ENCODE measurements at regions not wholly inside any gene's neighbourhood (a gene's known extent, or its start where the extent isn't known, plus 50 kb on each side); places are given as distances from the start of the nearest gene placed in this dataset.

- TF ChIP-seq REST (IDR thresholded peaks at IDR 0.05; ENCODE audit: unreplicated experiment) (no peak), STAT1 (IDR thresholded peaks at IDR 0.05; ENCODE audit: unreplicated experiment) (no peak)
Observed at GRCh38 chr17:72068643-72069042, 52.2 kb upstream of the SOX9 start (continued).

- DNase-seq (ENCODE audit: low spot score) (no peak), ATAC-seq (no peak)
- Histone ChIP-seq H3K27ac (ENCODE audit: low read depth) (no peak overlapping the region), H3K36me3 (ENCODE audit: insufficient read depth) (no peaks in the 10 kb centered on the region), H3K79me2 (replicated peaks; ENCODE audit: insufficient read depth) (no peaks in the 10 kb centered on the region), H4K20me1 (replicated peaks; ENCODE audit: insufficient read depth) (no peaks in the 10 kb centered on the region), H3K4me2 (no peak overlapping the region), H3K4me1 (ENCODE audit: insufficient read depth) (no peaks in the 10 kb centered on the region), H3K4me3 (no peak overlapping the region), H3K27me3 (ENCODE audit: insufficient read depth) (no peaks in the 10 kb centered on the region), H3F3A (replicated peaks; ENCODE audit: low read depth) (no peaks in the 10 kb centered on the region), H2AFZ (no peak overlapping the region), H3K9me2 (ENCODE audit: insufficient read depth) (no peaks in the 10 kb centered on the region)
- Mint-ChIP-seq H3K9me3 (no peaks in the 10 kb centered on the region), H3K4me1 (no peaks in the 10 kb centered on the region), H3K27me3 (ENCODE audit: insufficient read depth, low read depth, poor library complexity) (peaks cover 2% of the 10 kb centered on the region), H3K27ac (no peak overlapping the region), H3K4me3 (no peak overlapping the region), H3K36me3 (ENCODE audit: low read depth) (no peaks in the 10 kb centered on the region)
- TF ChIP-seq POLR2AphosphoS5 (IDR thresholded peaks at IDR 0.05; ENCODE audit: low read depth) (no peak), ZNF331 (CRISPR knock-in tag; IDR thresholded peaks at IDR 0.05; ENCODE audit: low read depth) (no peak), CREB1 (CRISPR knock-in tag; IDR thresholded peaks at IDR 0.05; ENCODE audit: low read depth) (no peak), ZNF462 (CRISPR knock-in tag; IDR thresholded peaks at IDR 0.05) (no peak), STAT1 (IDR thresholded peaks at IDR 0.05; ENCODE audit: unreplicated experiment) (no peak), ZNF114 (CRISPR knock-in tag; IDR thresholded peaks at IDR 0.05) (no peak), CTCF (conservative IDR thresholded peaks at IDR 0.05; ENCODE audit: low read depth in 2 of 2) (no peak), EZH2phosphoT487 (IDR thresholded peaks at IDR 0.05; ENCODE audit: unreplicated experiment) (no peak), EZH2 (IDR thresholded peaks at IDR 0.05; ENCODE audit: low read depth, unreplicated experiment) (no peak)
Observed at GRCh38 chr17:72069586-72070202, 51.1 kb upstream of the SOX9 start.

All from GM23338 (cell line).